ENCODE measurements at regions not wholly inside any gene's neighbourhood (a gene's known extent, or its start where the extent isn't known, plus 50 kb on each side); places are given as distances from the start of the nearest gene placed in this dataset.
"Not testable (repeated sequence)": the region's sequence is repeated elsewhere in the genome, so short reads cannot be mapped to it uniquely, and the experiment has no call there.

DNA sequence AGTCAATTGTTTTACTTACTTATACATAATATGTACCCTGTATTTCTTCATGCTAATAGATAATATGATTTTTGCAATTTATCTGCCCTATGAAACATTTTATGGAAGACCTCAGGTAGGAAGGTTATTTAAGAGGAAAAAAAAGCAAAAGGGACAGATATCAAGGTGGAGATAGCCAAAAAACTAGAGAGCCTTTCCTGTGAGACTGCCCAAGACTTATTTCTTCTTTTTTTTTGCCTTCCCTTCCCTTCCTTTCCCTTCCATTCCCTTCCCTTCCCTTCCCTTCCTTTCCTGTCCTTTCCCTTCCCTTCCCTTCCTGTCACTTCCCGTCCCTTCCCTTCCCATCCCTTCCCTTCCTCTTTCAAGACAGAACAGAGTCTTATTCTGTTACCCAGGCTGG lies 80.6 kb upstream of the HMCN1 start:
- Mint-ChIP-seq H3K9me3 (ENCODE audit: low read depth) (peaks cover 4% of the 10 kb centered on the region), H3K36me3 (ENCODE audit: low read depth) (no peaks in the 10 kb centered on the region), H3K27ac (ENCODE audit: unreplicated experiment) (no peak overlapping the region), H3K4me1 (ENCODE audit: low read depth) (peaks cover 20% of the 10 kb centered on the region), H3K4me3 (ENCODE audit: unreplicated experiment) (no peak overlapping the region), H3K27me3 (ENCODE audit: low read depth) (no peaks in the 10 kb centered on the region)
- TF ChIP-seq, protein P1, sequence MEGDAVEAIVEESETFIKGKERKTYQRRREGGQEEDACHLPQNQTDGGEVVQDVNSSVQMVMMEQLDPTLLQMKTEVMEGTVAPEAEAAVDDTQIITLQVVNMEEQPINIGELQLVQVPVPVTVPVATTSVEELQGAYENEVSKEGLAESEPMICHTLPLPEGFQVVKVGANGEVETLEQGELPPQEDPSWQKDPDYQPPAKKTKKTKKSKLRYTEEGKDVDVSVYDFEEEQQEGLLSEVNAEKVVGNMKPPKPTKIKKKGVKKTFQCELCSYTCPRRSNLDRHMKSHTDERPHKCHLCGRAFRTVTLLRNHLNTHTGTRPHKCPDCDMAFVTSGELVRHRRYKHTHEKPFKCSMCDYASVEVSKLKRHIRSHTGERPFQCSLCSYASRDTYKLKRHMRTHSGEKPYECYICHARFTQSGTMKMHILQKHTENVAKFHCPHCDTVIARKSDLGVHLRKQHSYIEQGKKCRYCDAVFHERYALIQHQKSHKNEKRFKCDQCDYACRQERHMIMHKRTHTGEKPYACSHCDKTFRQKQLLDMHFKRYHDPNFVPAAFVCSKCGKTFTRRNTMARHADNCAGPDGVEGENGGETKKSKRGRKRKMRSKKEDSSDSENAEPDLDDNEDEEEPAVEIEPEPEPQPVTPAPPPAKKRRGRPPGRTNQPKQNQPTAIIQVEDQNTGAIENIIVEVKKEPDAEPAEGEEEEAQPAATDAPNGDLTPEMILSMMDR (IDR thresholded peaks at IDR 0.05): no peak
- DNase-seq (ENCODE audit: low spot score): no peak

DNA sequence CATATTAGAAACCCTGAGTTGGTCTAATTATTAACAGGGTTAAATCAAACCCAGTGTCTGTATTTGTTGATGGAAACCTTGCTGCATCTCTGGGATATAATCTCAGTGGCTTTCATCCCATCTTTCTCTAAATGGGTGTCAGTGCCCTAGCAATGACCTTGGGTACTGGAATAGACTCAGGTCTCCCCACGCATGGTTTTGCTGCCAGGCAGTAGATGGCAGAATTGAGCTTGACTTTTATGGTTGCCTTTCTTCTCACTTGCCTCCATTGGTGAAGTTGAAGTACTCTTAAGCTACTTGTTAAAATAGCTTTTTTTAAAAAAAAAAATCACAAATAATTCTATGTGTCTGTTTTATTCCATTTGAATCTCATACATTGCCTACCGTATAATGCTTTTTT lies 81.8 kb upstream of the HMCN1 start:
- H3K36me3 Mint-ChIP-seq (ENCODE audit: low read depth): peaks cover 1% of the 10 kb centered on the region
- no peak for DNase-seq (ENCODE audit: low spot score)
- TF ChIP-seq, protein P1 (IDR thresholded peaks at IDR 0.05): peak; percentile 21
- H3K4me1 Mint-ChIP-seq (ENCODE audit: low read depth): peaks cover 28% of the 10 kb centered on the region
- H3K4me3 Mint-ChIP-seq (ENCODE audit: unreplicated experiment): no peak overlapping the region
- H3K27me3 Mint-ChIP-seq (ENCODE audit: low read depth): no peaks in the 10 kb centered on the region
- peaks cover 7% of the 10 kb centered on the region for H3K9me3 Mint-ChIP-seq (ENCODE audit: low read depth)
- H3K27ac Mint-ChIP-seq (ENCODE audit: unreplicated experiment): no peak overlapping the region

DNA sequence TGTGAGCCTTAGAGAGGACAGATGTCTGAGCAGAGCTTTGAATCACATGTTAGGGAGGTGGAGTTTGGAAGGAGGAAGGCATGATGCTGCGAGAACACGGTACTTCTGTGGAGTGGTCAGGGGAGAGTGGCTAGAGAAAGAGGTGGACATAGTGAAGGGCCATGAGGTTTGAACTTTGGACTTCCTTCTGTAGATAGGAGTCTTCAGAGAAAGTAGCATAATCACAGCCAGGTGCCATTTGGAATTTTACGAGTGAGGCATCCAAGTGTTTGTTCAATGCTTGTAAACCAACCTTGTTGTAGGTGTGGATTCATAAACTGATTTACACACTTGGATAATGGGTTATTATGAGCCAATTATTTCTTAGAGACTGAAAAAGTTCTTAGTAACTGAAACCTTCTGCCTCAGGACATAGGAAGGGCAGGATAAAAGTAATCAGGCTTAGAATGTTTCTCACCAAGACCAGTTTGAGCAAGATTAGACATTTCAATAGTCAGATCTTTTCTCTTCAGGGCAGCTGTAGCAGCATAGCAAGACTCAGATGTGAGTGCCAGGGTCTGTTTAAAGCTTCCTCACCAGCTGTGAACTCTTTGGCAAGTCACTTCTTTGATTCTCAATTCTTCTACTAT lies 83.5 kb upstream of the HMCN1 start:
- no peak for DNase-seq (ENCODE audit: low spot score)
- no peak overlapping the region for H3K4me3 Mint-ChIP-seq (ENCODE audit: unreplicated experiment)
- H3K27ac Mint-ChIP-seq (ENCODE audit: unreplicated experiment): no peak overlapping the region
- no peaks in the 10 kb centered on the region for H3K27me3 Mint-ChIP-seq (ENCODE audit: low read depth)
- TF ChIP-seq, protein P1 (IDR thresholded peaks at IDR 0.05): no peak
- peaks cover 45% of the 10 kb centered on the region for H3K4me1 Mint-ChIP-seq (ENCODE audit: low read depth)
- H3K36me3 Mint-ChIP-seq (ENCODE audit: low read depth): peaks cover 1% of the 10 kb centered on the region
- H3K9me3 Mint-ChIP-seq (ENCODE audit: low read depth): peaks cover 7% of the 10 kb centered on the region

DNA sequence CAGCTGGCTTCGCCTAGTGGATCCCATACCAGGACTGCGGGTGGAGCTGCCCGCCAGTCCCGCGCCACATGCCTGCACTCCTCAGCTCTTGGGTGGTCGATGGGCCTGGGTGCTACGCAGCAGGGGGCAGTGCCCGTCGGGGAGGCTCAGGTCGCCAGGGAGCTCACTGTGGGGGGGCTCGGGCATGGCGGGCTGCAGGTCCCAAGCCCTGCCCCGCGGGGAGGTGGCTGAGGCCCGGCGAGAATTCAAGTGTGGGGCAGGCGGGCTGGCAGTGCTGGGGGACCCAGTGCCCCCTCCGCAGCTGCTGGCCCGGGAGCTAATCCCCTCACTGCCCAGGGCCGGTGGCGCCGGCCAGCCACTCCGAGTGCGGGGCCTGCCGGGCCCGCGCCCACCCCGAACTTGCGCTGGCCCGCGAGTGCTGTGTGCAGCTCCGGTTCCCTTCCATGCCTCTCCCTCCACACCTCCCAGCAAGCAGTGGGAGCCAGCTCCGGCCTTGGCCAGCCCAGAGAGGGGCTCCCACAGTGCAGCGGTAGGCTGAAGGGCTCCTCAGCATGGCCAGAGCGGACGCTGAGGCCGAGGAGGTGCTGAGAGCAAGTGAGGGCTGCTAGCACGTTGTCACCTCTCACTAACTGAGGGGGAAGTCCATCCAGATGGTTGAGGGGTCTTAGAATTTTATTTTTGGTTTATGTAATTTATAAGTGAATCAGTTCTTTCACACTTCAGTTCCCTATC lies 85.2 kb upstream of the HMCN1 start:
- Mint-ChIP-seq H3K27me3 (ENCODE audit: low read depth) (no peaks in the 10 kb centered on the region), H3K36me3 (ENCODE audit: low read depth) (peaks cover 3% of the 10 kb centered on the region), H3K4me1 (ENCODE audit: low read depth) (peaks cover 51% of the 10 kb centered on the region), H3K9me3 (ENCODE audit: low read depth) (peaks cover 15% of the 10 kb centered on the region), H3K4me3 (ENCODE audit: unreplicated experiment) (no peak overlapping the region), H3K27ac (ENCODE audit: unreplicated experiment) (no peak overlapping the region)
- TF ChIP-seq, protein P1 (IDR thresholded peaks at IDR 0.05): no peak
- DNase-seq (ENCODE audit: low spot score): peak; percentile 86

DNA sequence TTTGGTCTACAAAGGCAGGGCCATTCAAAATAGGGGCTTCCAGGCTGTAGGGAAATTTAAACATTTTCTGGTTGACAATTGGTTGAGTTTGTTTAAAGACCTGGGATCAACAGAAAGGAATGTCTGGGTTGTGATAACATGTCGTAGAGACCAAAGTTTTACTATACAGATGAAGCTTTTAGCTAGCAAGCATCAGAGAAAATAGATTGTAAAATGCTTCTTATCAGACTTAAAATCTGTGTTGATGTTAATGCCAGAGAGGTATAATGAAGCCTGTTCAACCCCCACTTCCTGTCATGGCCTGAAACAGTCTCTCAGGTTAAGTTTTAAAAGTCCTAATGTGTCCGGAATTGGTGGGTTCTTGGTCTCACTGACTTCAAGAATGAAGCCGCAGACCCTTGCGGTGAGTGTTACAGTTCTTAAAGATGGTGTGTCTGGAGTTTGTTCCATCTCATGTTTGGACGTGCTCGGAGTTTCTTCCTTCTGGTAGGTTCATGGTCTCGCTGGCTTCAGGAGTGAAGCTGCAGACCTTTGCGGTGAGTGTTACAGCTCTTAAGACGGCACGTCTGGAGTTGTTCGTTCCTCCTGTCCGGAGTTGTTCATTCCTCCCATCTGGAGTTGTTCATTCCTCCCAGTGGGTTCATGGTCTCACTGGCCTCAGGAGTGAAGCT lies 86.5 kb upstream of the HMCN1 start:
- H3K36me3 Mint-ChIP-seq (ENCODE audit: low read depth); H3K4me3 Mint-ChIP-seq (ENCODE audit: unreplicated experiment); H3K27me3 Mint-ChIP-seq (ENCODE audit: low read depth); DNase-seq (ENCODE audit: low spot score): not testable (repeated sequence)
- Mint-ChIP-seq H3K4me1 (ENCODE audit: low read depth) (peaks cover 45% of the 10 kb centered on the region), H3K9me3 (ENCODE audit: low read depth) (peaks cover 15% of the 10 kb centered on the region), H3K27ac (ENCODE audit: unreplicated experiment) (peak overlapping the region; percentile 95)
